UCSD-AML1 (cell line): ENCODE measurements at regions not wholly inside any gene's neighbourhood (a gene's known extent, or its start where the extent isn't known, plus 50 kb on each side); places are given as distances from the start of the nearest gene placed in this dataset.

ENCODE experiments used
- DNase-seq: peaks from one replicate; lab custom pipeline; 2025; ENCODE audit not compliant: unreplicated experiment; lab: John Stamatoyannopoulos, UW

GRCh38 chr6:119902681-119903080 is 553.1 kb upstream of the MAN1A1 start:
- DNase-seq = no peak

GRCh38 chr6:119896806-119897205 is 547.2 kb upstream of the MAN1A1 start:
- no peak for DNase-seq

- no peak for DNase-seq
These were observed 546.1 kb upstream of the MAN1A1 start for GRCh38 chr6:119895626-119896025.

GRCh38 chr6:119894811-119895210 is 545.2 kb upstream of the MAN1A1 start:
- no peak for DNase-seq

- DNase-seq = no peak
These were observed 542.1 kb upstream of the MAN1A1 start for GRCh38 chr6:119891644-119892043.

- DNase-seq = no peak
These were observed 541.6 kb upstream of the MAN1A1 start for GRCh38 chr6:119891206-119891605.

GRCh38 chr6:119890470-119890869 is 540.9 kb upstream of the MAN1A1 start:
- DNase-seq = no peak

GRCh38 chr6:119887666-119888065 is 538.1 kb upstream of the MAN1A1 start:
- DNase-seq = no peak

GRCh38 chr6:119881416-119881815 is 531.9 kb upstream of the MAN1A1 start:
- DNase-seq = no peak

GRCh38 chr6:119880840-119881239 is 531.3 kb upstream of the MAN1A1 start:
- no peak for DNase-seq

GRCh38 chr6:119879731-119880130 is 530.2 kb upstream of the MAN1A1 start:
- no peak for DNase-seq

- DNase-seq = no peak
These were observed 524.8 kb upstream of the MAN1A1 start for GRCh38 chr6:119874381-119874780.

GRCh38 chr6:119873107-119873506 is 523.5 kb upstream of the MAN1A1 start:
- no peak for DNase-seq

GRCh38 chr6:119871520-119871919 is 522.0 kb upstream of the MAN1A1 start:
- no peak for DNase-seq

- no peak for DNase-seq
These were observed 516.1 kb upstream of the MAN1A1 start for GRCh38 chr6:119865466-119866350.

- no peak for DNase-seq
These were observed 513.2 kb upstream of the MAN1A1 start for GRCh38 chr6:119862719-119863118.

GRCh38 chr6:119858901-119859300 is 509.3 kb upstream of the MAN1A1 start:
- no peak for DNase-seq

GRCh38 chr6:119856136-119856535 is 506.6 kb upstream of the MAN1A1 start:
- DNase-seq = no peak

GRCh38 chr6:119848696-119849095 is 499.1 kb upstream of the MAN1A1 start:
- DNase-seq = no peak

GRCh38 chr6:119845161-119845560 is 495.6 kb upstream of the MAN1A1 start:
- DNase-seq = no peak

GRCh38 chr6:119844387-119844786 is 494.8 kb upstream of the MAN1A1 start:
- no peak for DNase-seq

GRCh38 chr6:119842191-119842590 is 492.6 kb upstream of the MAN1A1 start:
- no peak for DNase-seq

GRCh38 chr6:119838043-119838442 is 488.5 kb upstream of the MAN1A1 start:
- no peak for DNase-seq
